ENCODE measurements at regions not wholly inside any gene's neighbourhood (a gene's known extent, or its start where the extent isn't known, plus 50 kb on each side); places are given as distances from the start of the nearest gene placed in this dataset.

DNA sequence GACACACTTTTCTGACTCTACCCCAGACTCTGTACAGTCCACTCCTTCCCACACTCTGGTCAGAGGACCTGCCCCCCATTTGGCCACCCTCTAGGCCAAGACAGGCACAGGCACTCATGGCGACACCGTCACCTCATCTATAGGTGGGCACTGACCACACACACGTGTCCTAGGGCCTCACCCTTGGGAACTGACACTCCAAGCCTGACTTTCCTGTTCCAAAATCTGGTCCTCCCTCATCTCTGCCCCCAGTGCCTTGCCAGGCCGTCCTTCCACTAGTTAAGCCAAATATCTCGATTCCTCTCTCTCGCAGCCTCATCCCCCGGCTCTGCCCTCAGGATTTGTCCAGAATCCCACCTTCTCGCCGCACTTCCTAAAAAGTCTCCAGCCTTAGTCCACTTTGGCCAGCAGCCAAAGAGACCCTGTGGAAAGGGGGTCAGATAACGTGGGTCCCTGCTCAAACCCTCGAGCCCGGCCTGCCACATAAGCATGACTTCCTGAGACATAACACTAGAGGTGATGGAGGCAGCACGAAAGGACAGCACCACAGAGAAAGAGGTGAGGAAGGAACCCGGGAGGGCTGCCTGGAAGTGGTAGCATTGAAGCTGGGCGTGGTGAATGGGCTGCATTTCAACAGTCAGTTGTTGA lies 105.8 kb upstream of the OTOS start:
- TF ChIP-seq GATA3 (IDR thresholded peaks at IDR 0.05; ENCODE audit: low read depth, low read length) (no peak), GATA2 (IDR thresholded peaks at IDR 0.05; ENCODE audit: low read depth, low read length) (no peak)

Data from SH-SY5Y (cell line).